ENCODE measurements at regions not wholly inside any gene's neighbourhood (a gene's known extent, or its start where the extent isn't known, plus 50 kb on each side); places are given as distances from the start of the nearest gene placed in this dataset.

DNA sequence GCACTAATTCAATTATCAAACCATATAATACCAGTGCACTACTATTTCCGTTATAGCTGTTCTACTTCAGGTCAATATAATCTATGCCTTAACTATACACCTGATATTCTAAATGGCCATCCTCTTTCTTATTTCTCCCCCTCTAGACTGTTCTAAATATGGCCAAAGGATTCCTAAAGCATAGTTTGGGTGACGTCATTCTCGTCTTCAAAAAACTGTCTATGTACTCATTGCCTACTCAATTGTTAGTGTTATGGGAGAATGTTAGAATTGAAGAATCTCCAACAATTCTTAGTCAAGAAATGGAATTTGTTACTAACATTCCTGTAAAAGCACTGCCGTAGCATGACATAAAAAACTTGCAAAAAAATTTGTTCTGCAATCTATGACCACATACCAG lies 431.1 kb upstream of the ANO3 start:
- no peak for TF ChIP-seq CTCF (IDR thresholded peaks at IDR 0.05)
- no peak for TF ChIP-seq POLR2A (IDR thresholded peaks at IDR 0.05)
